Endothelial cell of umbilical vein (primary cell): ENCODE measurements at regions not wholly inside any gene's neighbourhood (a gene's known extent, or its start where the extent isn't known, plus 50 kb on each side); places are given as distances from the start of the nearest gene placed in this dataset.

Experiments used
- EZH2 ChIP-seq: IDR thresholded peaks from 2 replicates; pipeline ENCODE4 v1.6.1; 2012; ENCODE audit warnings: borderline replicate concordance, low read depth, mild to moderate bottlenecking, moderate library complexity, low read length, inconsistent platforms; ENCODE audit not compliant: severe bottlenecking
- FOS ChIP-seq: IDR thresholded peaks from 2 replicates; pipeline ENCODE4 v1.6.1; 2011; ENCODE audit warnings: mild to moderate bottlenecking, low read length, moderate library complexity, borderline replicate concordance; ENCODE audit not compliant: insufficient read depth
- GATA2 ChIP-seq: IDR thresholded peaks from 2 replicates; pipeline ENCODE4 v1.7.0; 2011; ENCODE audit warnings: low read depth, mild to moderate bottlenecking, moderate library complexity, mixed read lengths, low read length; ENCODE audit not compliant: insufficient read length, insufficient read depth
- JUN ChIP-seq: IDR thresholded peaks from 2 replicates; pipeline ENCODE4 v1.6.1; 2011; ENCODE audit warnings: borderline replicate concordance, low read depth; ENCODE audit not compliant: insufficient read length, insufficient read depth
- MYC ChIP-seq: IDR thresholded peaks from one replicate; pipeline ENCODE4 v1.6.1; 2011; ENCODE audit warnings: mild to moderate bottlenecking, low read depth, low read length
- POLR2A ChIP-seq: IDR thresholded peaks from 2 replicates; pipeline ENCODE4 v1.6.1; 2012; ENCODE audit warnings: low read depth, mild to moderate bottlenecking, control low read depth, low read length
- POLR2AphosphoS5 ChIP-seq: IDR thresholded peaks from 2 replicates; pipeline ENCODE4 v1.6.1; 2012; ENCODE audit warnings: low read depth, mild to moderate bottlenecking, control low read depth, low read length, moderate library complexity; ENCODE audit not compliant: insufficient read depth
- TF ChIP-seq, protein P1 (sequence below), 2 donors: IDR thresholded peaks; 1 replicate in 1 of 2; 2 replicates in 1 of 2; pipeline ENCODE4 v1.5.1; 2011; ENCODE audit warnings: low read length in 2 of 2, mild to moderate bottlenecking in 2 of 2, moderate library complexity in 2 of 2, control low read depth in 1 of 2, inconsistent platforms in 1 of 2, low read depth in 1 of 2; ENCODE audit not compliant: insufficient read depth in 1 of 2; ENCODE audit errors: extremely low read depth in 1 of 2
- TF ChIP-seq, protein P2 (sequence below): IDR thresholded peaks from 2 replicates; pipeline ENCODE4 v1.6.1; 2011; ENCODE audit not compliant: insufficient read depth, insufficient read length

DNA sequence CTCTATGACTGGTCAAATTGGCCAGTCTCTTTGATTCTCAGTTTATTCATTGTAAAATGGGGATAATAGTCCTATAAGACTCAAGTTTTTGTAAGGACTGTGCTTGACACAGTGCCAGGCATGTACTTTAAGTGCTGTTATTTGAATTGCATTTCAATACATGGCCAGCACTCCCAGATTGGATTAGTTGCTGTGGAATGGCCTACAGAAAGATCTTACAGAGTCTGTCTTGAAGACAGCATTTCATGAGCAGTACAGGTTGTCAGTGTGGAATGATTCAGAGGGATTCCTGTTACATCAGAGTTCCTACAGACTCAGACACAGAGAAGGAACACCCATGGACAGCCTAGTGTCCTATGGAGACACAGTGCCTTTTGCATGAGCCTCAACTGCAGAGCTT lies 238.1 kb upstream of the BMPER start:
- TF ChIP-seq, protein P1, sequence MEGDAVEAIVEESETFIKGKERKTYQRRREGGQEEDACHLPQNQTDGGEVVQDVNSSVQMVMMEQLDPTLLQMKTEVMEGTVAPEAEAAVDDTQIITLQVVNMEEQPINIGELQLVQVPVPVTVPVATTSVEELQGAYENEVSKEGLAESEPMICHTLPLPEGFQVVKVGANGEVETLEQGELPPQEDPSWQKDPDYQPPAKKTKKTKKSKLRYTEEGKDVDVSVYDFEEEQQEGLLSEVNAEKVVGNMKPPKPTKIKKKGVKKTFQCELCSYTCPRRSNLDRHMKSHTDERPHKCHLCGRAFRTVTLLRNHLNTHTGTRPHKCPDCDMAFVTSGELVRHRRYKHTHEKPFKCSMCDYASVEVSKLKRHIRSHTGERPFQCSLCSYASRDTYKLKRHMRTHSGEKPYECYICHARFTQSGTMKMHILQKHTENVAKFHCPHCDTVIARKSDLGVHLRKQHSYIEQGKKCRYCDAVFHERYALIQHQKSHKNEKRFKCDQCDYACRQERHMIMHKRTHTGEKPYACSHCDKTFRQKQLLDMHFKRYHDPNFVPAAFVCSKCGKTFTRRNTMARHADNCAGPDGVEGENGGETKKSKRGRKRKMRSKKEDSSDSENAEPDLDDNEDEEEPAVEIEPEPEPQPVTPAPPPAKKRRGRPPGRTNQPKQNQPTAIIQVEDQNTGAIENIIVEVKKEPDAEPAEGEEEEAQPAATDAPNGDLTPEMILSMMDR (IDR thresholded peaks at IDR 0.05; ENCODE audit: extremely low read depth in 1 of 2, insufficient read depth in 1 of 2, low read depth in 1 of 2, low read length in 2 of 2), result no peak
- TF ChIP-seq FOS (peak; percentile 21), MYC (no peak), POLR2AphosphoS5 (no peak), EZH2 (no peak), POLR2A (no peak), JUN (no peak), GATA2 (no peak)
- TF ChIP-seq, protein P2, sequence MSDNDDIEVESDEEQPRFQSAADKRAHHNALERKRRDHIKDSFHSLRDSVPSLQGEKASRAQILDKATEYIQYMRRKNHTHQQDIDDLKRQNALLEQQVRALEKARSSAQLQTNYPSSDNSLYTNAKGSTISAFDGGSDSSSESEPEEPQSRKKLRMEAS, result no peak
